Caco-2 (cell line): ENCODE measurements at regions not wholly inside any gene's neighbourhood (a gene's known extent, or its start where the extent isn't known, plus 50 kb on each side); places are given as distances from the start of the nearest gene placed in this dataset.
A peak's percentile ranks its signal among the peaks of the same experiment; 100 is the strongest.

Experiments
- BruUV-seq: library from RNA; stranded (reverse); fragments of 400-500 nt; replicated peaks from 2 replicates; lab custom pipeline; 2021; lab: Mats Ljungman, UMichigan
- CTCF ChIA-PET: fragments of 300-600 bp; sonication (Branson Sonifier 250); formaldehyde crosslinking; loops from one replicate; lab custom pipeline; 2022; ENCODE audit warnings: antibody characterized with exemption; lab: Charles Lee
- POLR2A ChIA-PET: fragments of 300-600 bp; sonication (Branson Sonifier 250); formaldehyde crosslinking; loops from one replicate; lab custom pipeline; 2022; ENCODE audit warnings: antibody characterized with exemption; lab: Charles Lee
- DNase-seq, 2 experiments: peaks; one replicate each; pipeline versions ENCODE4 v3.0.0 to v3.0.0-alpha.2; 2020 to 2022
- H3K27me3 ChIP-seq: replicated peaks from 2 replicates; pipeline ENCODE4 v1.6.0; 2011; ENCODE audit warnings: low read length; ENCODE audit not compliant: control insufficient read depth, insufficient read depth
- H3K36me3 ChIP-seq: 2 replicates; pipeline ENCODE4 v1.5.1; 2011; ENCODE audit warnings: low read length; ENCODE audit not compliant: control insufficient read depth, insufficient read depth
- H3K4me1 ChIP-seq: fragments of 250-450 bp; sonication (Bioruptor Pico); 2 replicates; pipeline ENCODE4 v1.5.1; 2020; ENCODE audit warnings: mild to moderate bottlenecking
- H3K4me3 ChIP-seq: 2 replicates; pipeline ENCODE4 v1.5.1; 2011; ENCODE audit warnings: low read depth, mild to moderate bottlenecking, control low read depth, low read length
- H3K9me3 ChIP-seq: fragments of 250-450 bp; sonication (Bioruptor Pico); 2 replicates; pipeline ENCODE4 v1.5.1; 2020; ENCODE audit warnings: mild to moderate bottlenecking, moderate library complexity
- H3K27ac Mint-ChIP-seq: one replicate; pipeline ENCODE4 v1.8.0; 2022; ENCODE audit warnings: mixed read lengths; ENCODE audit not compliant: unreplicated experiment
- H3K27me3 Mint-ChIP-seq: one replicate; pipeline ENCODE4 v1.8.0; 2022; ENCODE audit warnings: mixed read lengths; ENCODE audit not compliant: insufficient read depth, unreplicated experiment
- H3K36me3 Mint-ChIP-seq: one replicate; pipeline ENCODE4 v1.8.0; 2022; ENCODE audit warnings: mild to moderate bottlenecking, mixed read lengths; ENCODE audit not compliant: insufficient read depth, unreplicated experiment
- H3K4me1 Mint-ChIP-seq: one replicate; pipeline ENCODE4 v1.8.0; 2022; ENCODE audit warnings: low read depth, mixed read lengths; ENCODE audit not compliant: unreplicated experiment
- H3K4me3 Mint-ChIP-seq: one replicate; pipeline ENCODE4 v1.8.0; 2022; ENCODE audit warnings: mild to moderate bottlenecking, moderate library complexity, mixed read lengths; ENCODE audit not compliant: unreplicated experiment
- H3K9me3 Mint-ChIP-seq: one replicate; pipeline ENCODE4 v1.8.0; 2022; ENCODE audit warnings: mixed read lengths; ENCODE audit not compliant: unreplicated experiment
- intact Hi-C: fragments of 100-400 bp; cut with micrococcal nuclease; formaldehyde crosslinking; loops from one replicate; pipeline ENCODE4 v1.10.0; 2022; ENCODE audit not compliant: unreplicated experiment
- TF ChIP-seq, protein P1 (sequence below), 2 experiments: fragments of 200-600 bp in 1 of 2; IDR thresholded peaks; 1 replicate in 1 of 2; 2 replicates in 1 of 2; pipeline versions ENCODE4 v1.5.1 to v1.8.0; 2011 to 2022; ENCODE audit warnings: antibody characterized with exemption in 1 of 2, control low read depth in 1 of 2, inconsistent platforms in 1 of 2, low read depth in 1 of 2, low read length in 1 of 2, mild to moderate bottlenecking in 1 of 2, moderate library complexity in 1 of 2; ENCODE audit not compliant: insufficient read depth in 1 of 2, severe bottlenecking in 1 of 2, unreplicated experiment in 1 of 2

- Mint-ChIP-seq H3K27me3 (no peaks in the 10 kb centered on the region), H3K4me3 (no peak overlapping the region), H3K4me1 (peaks cover 18% of the 10 kb centered on the region), H3K36me3 (peaks cover 14% of the 10 kb centered on the region), H3K27ac (no peak overlapping the region), H3K9me3 (peaks cover 47% of the 10 kb centered on the region)
- BruUV-seq: no TSS peak
- Histone ChIP-seq H3K9me3 (peaks cover 19% of the 10 kb centered on the region), H3K4me1 (peaks cover 19% of the 10 kb centered on the region), H3K4me3 (no peak overlapping the region), H3K36me3 (no peaks in the 10 kb centered on the region), H3K27me3 (no peaks in the 10 kb centered on the region)
- intact Hi-C loops: no loop called here
- no peak for DNase-seq
- ChIA-PET POLR2A (no interaction called here), CTCF (no interaction called here)
- TF ChIP-seq, protein P1, sequence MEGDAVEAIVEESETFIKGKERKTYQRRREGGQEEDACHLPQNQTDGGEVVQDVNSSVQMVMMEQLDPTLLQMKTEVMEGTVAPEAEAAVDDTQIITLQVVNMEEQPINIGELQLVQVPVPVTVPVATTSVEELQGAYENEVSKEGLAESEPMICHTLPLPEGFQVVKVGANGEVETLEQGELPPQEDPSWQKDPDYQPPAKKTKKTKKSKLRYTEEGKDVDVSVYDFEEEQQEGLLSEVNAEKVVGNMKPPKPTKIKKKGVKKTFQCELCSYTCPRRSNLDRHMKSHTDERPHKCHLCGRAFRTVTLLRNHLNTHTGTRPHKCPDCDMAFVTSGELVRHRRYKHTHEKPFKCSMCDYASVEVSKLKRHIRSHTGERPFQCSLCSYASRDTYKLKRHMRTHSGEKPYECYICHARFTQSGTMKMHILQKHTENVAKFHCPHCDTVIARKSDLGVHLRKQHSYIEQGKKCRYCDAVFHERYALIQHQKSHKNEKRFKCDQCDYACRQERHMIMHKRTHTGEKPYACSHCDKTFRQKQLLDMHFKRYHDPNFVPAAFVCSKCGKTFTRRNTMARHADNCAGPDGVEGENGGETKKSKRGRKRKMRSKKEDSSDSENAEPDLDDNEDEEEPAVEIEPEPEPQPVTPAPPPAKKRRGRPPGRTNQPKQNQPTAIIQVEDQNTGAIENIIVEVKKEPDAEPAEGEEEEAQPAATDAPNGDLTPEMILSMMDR (IDR thresholded peaks at IDR 0.05; ENCODE audit: insufficient read depth in 1 of 2, low read depth in 1 of 2, low read length in 1 of 2, severe bottlenecking in 1 of 2, unreplicated experiment in 1 of 2): no peak
Measured at GRCh38 chr2:67079729-67080128, 317.4 kb upstream of the ETAA1 start.

GRCh38 chr2:67082813-67083212, 314.3 kb upstream of the ETAA1 start:
- Mint-ChIP-seq H3K9me3 (peaks cover 62% of the 10 kb centered on the region), H3K27me3 (no peaks in the 10 kb centered on the region), H3K36me3 (peaks cover 20% of the 10 kb centered on the region), H3K4me1 (peaks cover 18% of the 10 kb centered on the region), H3K4me3 (no peak overlapping the region), H3K27ac (peak overlapping the region; percentile 66)
- Histone ChIP-seq H3K36me3 (no peaks in the 10 kb centered on the region), H3K27me3 (no peaks in the 10 kb centered on the region), H3K4me1 (peaks cover 19% of the 10 kb centered on the region), H3K4me3 (no peak overlapping the region), H3K9me3 (peaks cover 19% of the 10 kb centered on the region)
- DNase-seq: peak; percentile 37 to 54
- POLR2A ChIA-PET: interaction anchor here (1.0 kb wide), 1 partner anchor 45 kb away, joined by 3 read pairs; no protein-coding TSS in a partner anchor
- CTCF ChIA-PET: interaction anchor here (0.6 kb wide), 1 partner anchor 654 kb away, joined by 4 read pairs; no protein-coding TSS in a partner anchor
- TF ChIP-seq, protein P1 (IDR thresholded peaks at IDR 0.05; ENCODE audit: insufficient read depth in 1 of 2, low read depth in 1 of 2, low read length in 1 of 2, severe bottlenecking in 1 of 2, unreplicated experiment in 1 of 2): no peak
- BruUV-seq: no TSS peak
- intact Hi-C loops: loop anchor here (1.0 kb wide), 2 partner anchors 43 to 75 kb away; no protein-coding TSS in a partner anchor

DNA sequence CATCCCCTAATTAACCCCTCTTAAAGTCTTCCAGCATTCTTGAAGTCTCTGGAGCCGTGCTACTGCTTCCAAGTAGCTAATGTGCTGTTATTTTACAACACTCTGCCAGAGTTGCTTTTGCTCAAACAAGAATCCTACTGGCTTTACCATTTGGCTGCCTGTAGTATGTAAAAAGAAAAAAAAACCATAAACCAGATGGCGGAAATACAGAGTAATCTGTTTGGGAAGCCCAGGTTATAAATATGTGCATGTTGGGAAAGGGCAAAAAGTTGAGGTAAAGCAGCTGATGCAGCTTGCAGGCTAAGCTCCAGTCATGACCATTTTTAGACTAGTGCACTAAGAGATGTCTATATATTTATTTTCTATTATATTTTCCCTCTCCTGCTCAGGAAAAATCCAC, 313.2 kb upstream of the ETAA1 start:
- peaks cover 19% of the 10 kb centered on the region for H3K4me1 ChIP-seq
- Mint-ChIP-seq H3K27me3 (no peaks in the 10 kb centered on the region), H3K9me3 (peaks cover 69% of the 10 kb centered on the region), H3K4me3 (no peak overlapping the region), H3K36me3 (peaks cover 20% of the 10 kb centered on the region), H3K4me1 (peaks cover 18% of the 10 kb centered on the region), H3K27ac (peak overlapping the region; percentile 66)
- no peak for DNase-seq
- peaks cover 19% of the 10 kb centered on the region for H3K9me3 ChIP-seq
- no peaks in the 10 kb centered on the region for H3K27me3 ChIP-seq
- no peaks in the 10 kb centered on the region for H3K36me3 ChIP-seq
- CTCF ChIA-PET: no interaction called here
- intact Hi-C loops: loop anchor here (1.0 kb wide), 2 partner anchors 44 to 76 kb away; no protein-coding TSS in a partner anchor
- TF ChIP-seq, protein P1 (IDR thresholded peaks at IDR 0.05; ENCODE audit: insufficient read depth in 1 of 2, low read depth in 1 of 2, low read length in 1 of 2, severe bottlenecking in 1 of 2, unreplicated experiment in 1 of 2): no peak
- H3K4me3 ChIP-seq: no peak overlapping the region
- POLR2A ChIA-PET: no interaction called here
- BruUV-seq: no TSS peak
